Choroid plexus epithelial cell (primary cell): ENCODE measurements at regions not wholly inside any gene's neighbourhood (a gene's known extent, or its start where the extent isn't known, plus 50 kb on each side); places are given as distances from the start of the nearest gene placed in this dataset.
"Not testable (repeated sequence)": the region's sequence is repeated elsewhere in the genome, so short reads cannot be mapped to it uniquely, and the experiment has no call there.

Experiments
- DNase-seq: peaks from one replicate; pipeline ENCODE4 v3.0.0-alpha.2; 2010; ENCODE audit warnings: low read depth
- H3K4me3 ChIP-seq: 2 replicates; pipeline ENCODE4 v1.5.1; 2011; ENCODE audit warnings: low read depth, mild to moderate bottlenecking, control low read depth, low read length, moderate library complexity
- TF ChIP-seq, protein P1 (sequence below): conservative IDR thresholded peaks from 2 replicates; pipeline ENCODE4 v1.5.1; 2011; ENCODE audit warnings: low read depth, mild to moderate bottlenecking, control low read depth, inconsistent platforms, low read length, moderate library complexity

DNA sequence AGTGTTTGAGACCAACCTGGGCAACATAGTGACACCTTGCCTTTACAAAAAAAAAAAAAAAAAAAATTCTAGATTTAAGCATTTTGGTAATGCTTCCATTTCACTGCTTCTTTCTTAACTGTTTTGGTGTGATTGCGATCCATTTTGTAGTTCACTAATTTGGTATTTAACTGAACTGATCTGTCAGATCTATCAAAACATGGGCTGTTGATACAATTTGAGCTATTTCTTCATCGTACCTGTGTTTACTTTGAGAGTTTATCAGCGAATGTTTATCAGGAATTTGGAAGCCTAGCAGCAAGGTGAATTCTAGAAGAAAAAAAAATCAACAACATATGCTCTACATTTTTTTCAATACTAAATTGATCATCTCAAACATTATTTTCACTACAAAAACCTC is 864.9 kb upstream of the WWC1 start:
- no peak for DNase-seq
- TF ChIP-seq, protein P1, sequence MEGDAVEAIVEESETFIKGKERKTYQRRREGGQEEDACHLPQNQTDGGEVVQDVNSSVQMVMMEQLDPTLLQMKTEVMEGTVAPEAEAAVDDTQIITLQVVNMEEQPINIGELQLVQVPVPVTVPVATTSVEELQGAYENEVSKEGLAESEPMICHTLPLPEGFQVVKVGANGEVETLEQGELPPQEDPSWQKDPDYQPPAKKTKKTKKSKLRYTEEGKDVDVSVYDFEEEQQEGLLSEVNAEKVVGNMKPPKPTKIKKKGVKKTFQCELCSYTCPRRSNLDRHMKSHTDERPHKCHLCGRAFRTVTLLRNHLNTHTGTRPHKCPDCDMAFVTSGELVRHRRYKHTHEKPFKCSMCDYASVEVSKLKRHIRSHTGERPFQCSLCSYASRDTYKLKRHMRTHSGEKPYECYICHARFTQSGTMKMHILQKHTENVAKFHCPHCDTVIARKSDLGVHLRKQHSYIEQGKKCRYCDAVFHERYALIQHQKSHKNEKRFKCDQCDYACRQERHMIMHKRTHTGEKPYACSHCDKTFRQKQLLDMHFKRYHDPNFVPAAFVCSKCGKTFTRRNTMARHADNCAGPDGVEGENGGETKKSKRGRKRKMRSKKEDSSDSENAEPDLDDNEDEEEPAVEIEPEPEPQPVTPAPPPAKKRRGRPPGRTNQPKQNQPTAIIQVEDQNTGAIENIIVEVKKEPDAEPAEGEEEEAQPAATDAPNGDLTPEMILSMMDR, result no peak
- no peak overlapping the region for H3K4me3 ChIP-seq

DNA sequence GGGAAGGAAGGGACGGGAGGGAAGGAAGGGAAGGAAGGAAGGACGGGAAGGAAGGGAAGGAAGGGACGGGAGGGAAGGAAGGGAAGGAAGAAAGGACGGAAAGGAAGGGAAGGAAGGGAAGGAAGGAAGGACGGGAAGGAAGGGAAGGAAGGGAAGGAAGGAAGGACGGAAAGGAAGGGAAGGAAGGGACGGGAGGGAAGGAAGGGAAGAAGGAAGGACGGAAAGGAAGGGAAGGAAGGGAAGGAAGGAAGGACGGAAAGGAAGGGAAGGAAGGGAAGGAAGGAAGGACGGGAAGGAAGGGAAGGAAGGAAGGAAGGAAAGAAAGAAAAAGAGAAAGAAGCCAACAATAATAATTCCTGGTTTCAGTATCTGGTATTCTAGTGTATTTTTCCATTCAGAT is 863.8 kb upstream of the WWC1 start:
- not testable (repeated sequence) for H3K4me3 ChIP-seq

DNA sequence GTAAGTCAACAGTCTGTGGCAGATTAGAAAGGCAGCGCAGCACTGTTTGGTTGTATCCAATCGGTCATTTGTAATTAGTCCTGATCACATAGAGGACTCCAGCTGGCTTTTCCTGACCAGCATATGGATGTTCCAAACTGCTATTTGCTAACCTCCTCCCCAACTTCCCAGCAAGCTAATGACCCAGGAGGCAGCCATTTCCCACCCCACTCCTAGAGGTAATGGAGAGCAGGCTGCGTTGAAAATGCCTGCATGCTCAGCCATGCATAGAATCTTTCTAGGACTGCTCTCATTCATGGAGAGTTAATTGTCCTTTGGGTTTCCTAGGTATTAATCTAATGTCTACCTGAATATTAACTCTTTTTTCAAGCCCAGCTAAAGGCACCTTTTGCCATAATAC is 850.6 kb upstream of the WWC1 start:
- TF ChIP-seq, protein P1, result no peak

More for the DNA sequence above, 863.8 kb upstream of the WWC1 start:
- not testable (repeated sequence) for DNase-seq

DNA sequence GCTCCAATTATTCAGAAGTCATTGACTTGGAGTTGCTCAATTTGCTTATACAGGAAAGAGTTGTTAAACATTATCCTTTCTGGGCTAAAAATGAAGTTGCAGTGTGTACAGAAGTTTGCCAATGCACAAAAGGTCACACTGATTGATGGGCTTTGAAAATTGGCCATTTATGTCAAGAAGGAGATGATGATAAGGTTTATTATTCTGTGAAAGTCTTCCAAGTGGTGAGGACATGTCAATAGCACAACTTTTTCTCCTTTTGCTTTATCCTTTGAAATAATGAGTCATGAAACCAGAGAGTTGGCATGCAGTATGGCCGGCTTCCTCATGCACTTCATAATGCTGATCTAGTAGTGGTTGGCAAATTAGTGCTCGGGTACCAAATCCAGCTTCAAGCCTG is 848.5 kb upstream of the WWC1 start:
- peak; percentile 3 for DNase-seq
- TF ChIP-seq, protein P1, result no peak
- H3K4me3 ChIP-seq, result no peak overlapping the region

More for the DNA sequence above, 850.6 kb upstream of the WWC1 start:
- DNase-seq, result no peak
- H3K4me3 ChIP-seq, result no peak overlapping the region

DNA sequence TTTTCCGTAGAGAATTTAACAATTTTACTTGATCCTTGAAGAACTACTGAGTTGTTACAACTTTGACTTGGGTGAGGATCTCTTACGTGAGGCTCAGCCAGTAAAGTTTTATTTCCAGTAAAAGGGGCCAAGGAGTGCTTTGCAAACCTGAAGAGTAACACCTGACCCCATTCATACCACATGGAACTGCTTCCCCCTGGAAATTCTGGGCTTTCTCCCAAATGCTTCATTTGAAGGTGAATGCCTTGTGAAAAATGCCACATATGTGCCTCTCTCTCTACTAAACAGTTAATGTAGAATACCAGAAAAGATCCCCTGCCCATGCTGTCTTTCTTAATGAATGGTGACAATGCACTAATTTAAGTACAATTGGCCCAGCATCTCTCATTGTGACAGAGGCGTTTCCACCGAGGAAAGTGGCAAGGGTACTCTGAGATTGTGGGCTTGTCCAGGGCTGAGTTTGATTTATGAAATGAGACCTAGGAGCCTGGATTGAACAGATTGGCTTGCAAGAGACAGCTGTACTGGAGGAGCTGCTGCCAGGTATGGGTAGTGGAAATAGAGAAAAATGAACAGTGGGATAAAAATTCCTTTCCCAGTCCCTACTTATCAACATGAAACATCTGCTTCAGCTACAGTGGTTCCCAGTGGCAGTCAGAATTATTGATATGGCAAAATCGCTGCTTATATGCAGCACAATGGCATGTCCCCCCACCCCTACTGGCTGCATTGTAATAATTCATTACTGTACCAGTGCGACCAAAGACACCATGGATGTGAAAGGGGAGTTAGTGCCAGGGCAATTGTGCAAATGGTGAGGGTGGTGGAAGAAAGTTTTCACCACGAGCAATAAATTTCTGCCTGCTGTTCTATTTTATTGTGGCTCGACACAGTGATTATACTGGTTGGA is 843.7 kb upstream of the WWC1 start:
- no peak for DNase-seq
- TF ChIP-seq, protein P1, result no peak
- H3K4me3 ChIP-seq, result no peak overlapping the region

DNA sequence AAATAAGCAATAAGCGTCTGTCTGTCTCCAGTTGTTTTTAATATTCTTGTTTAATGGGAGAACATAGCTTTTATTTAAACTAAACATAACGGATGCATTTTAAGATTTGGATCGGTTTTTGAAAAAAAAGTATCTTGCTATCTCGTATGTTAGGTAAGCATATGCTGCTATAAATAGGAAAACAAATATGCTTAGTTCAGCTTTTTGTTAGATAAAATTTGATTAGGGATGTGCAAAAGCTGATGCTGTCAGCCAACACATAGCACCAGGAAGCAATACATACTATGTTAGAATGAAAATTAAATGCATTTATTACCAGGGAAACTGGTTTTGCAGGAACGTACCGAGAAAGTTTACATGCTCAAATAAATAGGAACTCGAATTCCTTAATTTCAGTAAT is 843.1 kb upstream of the WWC1 start:
- TF ChIP-seq, protein P1, result no peak
- no peak for DNase-seq
- no peak overlapping the region for H3K4me3 ChIP-seq

DNA sequence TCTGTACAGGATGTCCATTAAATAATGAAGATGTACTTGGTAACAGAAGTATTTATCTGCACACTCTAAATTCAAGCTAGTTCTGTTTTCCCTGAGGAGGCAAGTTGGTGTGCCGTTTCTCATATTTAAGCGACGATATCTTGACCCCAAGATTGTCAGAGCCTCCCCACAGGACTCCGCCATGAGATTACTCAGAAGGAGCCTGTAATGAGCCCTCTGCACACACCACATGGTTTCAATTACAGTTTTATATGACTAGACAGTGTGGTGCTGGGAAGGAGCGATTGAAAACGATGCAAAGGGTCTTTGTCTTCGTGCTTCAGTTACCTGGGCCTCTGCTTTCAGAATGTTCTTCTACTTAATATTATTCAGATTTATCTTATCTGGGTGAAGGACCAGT is 840.4 kb upstream of the WWC1 start:
- no peak overlapping the region for H3K4me3 ChIP-seq
- peak; percentile 9 for DNase-seq
- TF ChIP-seq, protein P1, result no peak
